ENCODE measurements at regions not wholly inside any gene's neighbourhood (a gene's known extent, or its start where the extent isn't known, plus 50 kb on each side); places are given as distances from the start of the nearest gene placed in this dataset.

- in situ Hi-C loops (cut with MboI; ENCODE audit: low pct_unique_long_range_greater_than_20kb in 2 of 9, low sequenced_read_pairs in 9 of 9, unreplicated experiment in 9 of 9): no loop called here
- WGBS, 10 experiments: 0 to 100% (median 26%) methylated on average over 1 to 2 of the region's 3 CpGs; no CpG with 5 or more reads in 4 of the 10 experiments
- ATAC-seq (replicated peaks in 6 of 8): no peak
These were observed 567.8 kb downstream of the EPHB1 start for GRCh38 chr3:135362889-135363288.

GRCh38 chr3:135364676-135365075, 569.6 kb downstream of the EPHB1 start:
- in situ Hi-C loops (cut with MboI; ENCODE audit: low pct_unique_long_range_greater_than_20kb in 2 of 9, low sequenced_read_pairs in 9 of 9, unreplicated experiment in 9 of 9): no loop called here
- Histone ChIP-seq H3K4me1 (replicated peaks in 1 of 2) (no peaks in the 10 kb centered on the region), H3K4me3 (no peak overlapping the region), H3K27ac (no peak overlapping the region)
- ATAC-seq (replicated peaks in 6 of 8): peak in 2 of 8 experiments; percentile 59 to 91

More at GRCh38 chr3:135362889-135363288, 567.8 kb downstream of the EPHB1 start:
- Histone ChIP-seq H3K4me1 (replicated peaks in 1 of 2) (no peaks in the 10 kb centered on the region), H3K4me3 (no peak overlapping the region), H3K27ac (no peak overlapping the region)

DNA sequence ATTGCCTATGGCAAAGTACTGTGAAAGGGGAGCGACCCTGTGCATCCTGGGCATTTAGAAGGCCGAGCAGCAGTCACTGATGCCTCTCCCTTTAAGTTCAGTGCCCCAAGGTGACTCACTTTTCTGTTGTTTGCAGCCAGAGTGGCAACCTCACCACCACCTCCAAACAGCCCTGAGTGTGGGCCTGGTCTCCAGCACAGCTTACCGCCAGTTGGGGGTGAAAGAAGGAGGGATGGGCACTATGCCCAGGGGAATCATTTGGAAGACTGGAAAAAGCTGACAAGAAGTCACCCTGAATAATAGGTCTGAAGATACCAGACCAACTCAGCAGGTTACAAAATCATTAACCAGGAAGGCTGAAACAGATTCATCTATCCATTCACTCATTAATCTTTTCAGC, 571.8 kb downstream of the EPHB1 start:
- in situ Hi-C loops (cut with MboI; ENCODE audit: low pct_unique_long_range_greater_than_20kb in 2 of 9, low sequenced_read_pairs in 9 of 9, unreplicated experiment in 9 of 9): no loop called here
- Histone ChIP-seq H3K4me3 (no peak overlapping the region), H3K4me1 (replicated peaks in 1 of 2) (no peaks in the 10 kb centered on the region), H3K27ac (no peak overlapping the region)
- no peak for ATAC-seq (replicated peaks in 6 of 8)
- 0 to 100% (median 89%) methylated on average over 1 to 3 of the region's 3 CpGs; no CpG with 5 or more reads in 4 of the 10 experiments for WGBS, 10 experiments

DNA sequence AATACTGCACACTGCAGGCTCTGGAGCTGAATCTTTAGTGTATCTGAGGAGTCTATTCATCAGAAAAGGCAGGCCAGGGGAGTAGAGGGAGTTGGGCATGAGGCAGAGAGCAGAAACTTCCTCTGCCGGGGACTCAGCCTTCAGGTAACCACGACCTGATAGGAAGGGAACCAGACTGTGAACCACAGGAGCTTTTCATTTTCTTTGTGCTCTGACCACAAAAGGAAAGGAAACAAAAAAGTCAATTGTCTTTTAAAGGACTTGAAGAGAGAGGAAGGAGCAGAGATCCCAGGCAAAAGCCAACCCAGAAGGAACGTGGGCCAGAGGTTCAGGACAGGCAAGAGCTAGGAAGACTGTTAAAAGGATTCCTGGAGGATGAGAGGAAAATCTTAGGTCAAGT, 573.3 kb downstream of the EPHB1 start:
- in situ Hi-C loops (cut with MboI; ENCODE audit: low pct_unique_long_range_greater_than_20kb in 2 of 9, low sequenced_read_pairs in 9 of 9, unreplicated experiment in 9 of 9): no loop called here
- Histone ChIP-seq H3K4me1 (replicated peaks in 1 of 2) (no peaks in the 10 kb centered on the region), H3K4me3 (no peak overlapping the region), H3K27ac (no peak overlapping the region)
- ATAC-seq (replicated peaks in 6 of 8): no peak
- WGBS, 10 experiments: 0 to 80% (median 21%) methylated on average over 1 to 3 of the region's 3 CpGs; no CpG with 5 or more reads in 2 of the 10 experiments

DNA sequence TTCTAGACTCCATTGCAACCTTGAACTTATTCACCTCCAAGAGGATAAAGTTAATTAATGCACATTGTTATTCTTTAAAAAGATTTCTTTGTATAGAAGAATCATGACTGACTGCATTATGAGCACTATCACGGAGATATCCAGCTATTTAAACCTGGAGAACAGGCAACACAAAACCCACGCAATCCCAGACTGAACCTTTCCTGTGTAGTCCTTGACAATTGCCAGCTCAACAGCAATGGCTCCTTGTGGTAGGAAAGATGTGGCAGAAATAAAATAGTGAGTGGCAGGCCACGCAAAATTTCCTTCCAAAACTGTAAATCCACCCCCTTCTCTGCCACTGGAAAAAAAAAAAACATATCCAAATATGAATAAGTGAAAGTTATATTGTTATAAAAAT, 573.7 kb downstream of the EPHB1 start:
- ATAC-seq (replicated peaks in 6 of 8): no peak
- Histone ChIP-seq H3K4me1 (replicated peaks in 1 of 2) (no peaks in the 10 kb centered on the region), H3K27ac (no peak overlapping the region), H3K4me3 (no peak overlapping the region)
- in situ Hi-C loops (cut with MboI; ENCODE audit: low pct_unique_long_range_greater_than_20kb in 2 of 9, low sequenced_read_pairs in 9 of 9, unreplicated experiment in 9 of 9): no loop called here
- WGBS, 10 experiments: 35 to 92% (median 72%) methylated on average over 1 to 3 of the region's 3 CpGs; no CpG with 5 or more reads in 2 of the 10 experiments

GRCh38 chr3:135374571-135374970, 579.5 kb downstream of the EPHB1 start:
- no peak for ATAC-seq (replicated peaks in 6 of 8)
- H3K27ac ChIP-seq: no peak overlapping the region
- in situ Hi-C loops (cut with MboI; ENCODE audit: low pct_unique_long_range_greater_than_20kb in 2 of 9, low sequenced_read_pairs in 9 of 9, unreplicated experiment in 9 of 9): no loop called here
- H3K4me1 ChIP-seq (replicated peaks in 1 of 2): peaks cover 0 to 3% of the 10 kb centered on the region in 2 donors
- H3K4me3 ChIP-seq: no peak overlapping the region
- 0 to 100% (median 68%) methylated on average over 1 to 3 of the region's 3 CpGs for WGBS, 10 experiments

GRCh38 chr3:135382188-135382587, 583.3 kb upstream of the PPP2R3A start:
- no peak overlapping the region for H3K27ac ChIP-seq
- no peak overlapping the region for H3K4me3 ChIP-seq
- peaks cover 25% of the 10 kb centered on the region in 2 donors for H3K4me1 ChIP-seq (replicated peaks in 1 of 2)
- peak in 5 of 8 experiments; percentile 86 to 97 (median 94) for ATAC-seq (replicated peaks in 6 of 8)
- WGBS, 10 experiments: 13 to 67% (median 20%) methylated on average over 1 to 3 of the region's 3 CpGs; no CpG with 5 or more reads in 4 of the 10 experiments
- in situ Hi-C loops (cut with MboI; ENCODE audit: low pct_unique_long_range_greater_than_20kb in 2 of 9, low sequenced_read_pairs in 9 of 9, unreplicated experiment in 9 of 9): no loop called here

- WGBS, 10 experiments: 0 to 80% (median 40%) methylated on average over 1 of the region's 3 CpGs; no CpG with 5 or more reads in 5 of the 10 experiments
- peak in 2 of 8 experiments; percentile 12 to 27 for ATAC-seq (replicated peaks in 6 of 8)
- peak overlapping the region in 1 of 2 donors; percentile 60 for H3K27ac ChIP-seq
- in situ Hi-C loops (cut with MboI; ENCODE audit: low pct_unique_long_range_greater_than_20kb in 2 of 9, low sequenced_read_pairs in 9 of 9, unreplicated experiment in 9 of 9): no loop called here
- H3K4me1 ChIP-seq (replicated peaks in 1 of 2): peaks cover 25% of the 10 kb centered on the region in 2 donors
- no peak overlapping the region for H3K4me3 ChIP-seq
These were observed 582.9 kb upstream of the PPP2R3A start for GRCh38 chr3:135382621-135383020.

- Histone ChIP-seq H3K4me3 (no peak overlapping the region), H3K4me1 (replicated peaks in 1 of 2) (peaks cover 25% of the 10 kb centered on the region in 2 donors), H3K27ac (no peak overlapping the region)
- in situ Hi-C loops (cut with MboI; ENCODE audit: low pct_unique_long_range_greater_than_20kb in 2 of 9, low sequenced_read_pairs in 9 of 9, unreplicated experiment in 9 of 9): no loop called here
- WGBS, 10 experiments: 5 to 77% (median 45%) methylated on average over 1 to 4 of the region's 6 CpGs; no CpG with 5 or more reads in 2 of the 10 experiments
- ATAC-seq (replicated peaks in 6 of 8): peak in 5 of 8 experiments; percentile 27 to 41 (median 38)
These were observed 582.2 kb upstream of the PPP2R3A start for GRCh38 chr3:135383301-135383700.

DNA sequence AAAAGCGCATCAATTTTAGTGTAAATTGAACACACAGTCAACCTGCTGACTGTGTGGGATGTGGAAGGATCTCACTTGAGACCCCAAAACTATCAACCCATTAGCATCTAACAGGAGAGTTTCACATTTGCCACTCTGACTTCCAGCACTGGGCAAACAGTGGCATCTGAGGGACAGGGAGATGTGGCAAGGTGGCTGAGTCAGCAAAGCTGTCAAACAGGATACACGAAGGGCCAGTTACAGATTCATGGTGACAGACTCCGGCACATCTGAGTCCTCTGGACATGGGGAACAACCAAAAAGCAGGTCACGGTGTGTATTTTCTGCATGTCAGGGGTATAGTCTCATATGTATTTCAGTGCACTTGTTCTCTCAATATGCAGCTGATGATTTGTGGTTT, 573.4 kb upstream of the PPP2R3A start:
- ATAC-seq (replicated peaks in 6 of 8): no peak
- no peak overlapping the region for H3K4me3 ChIP-seq
- no peaks in the 10 kb centered on the region for H3K4me1 ChIP-seq (replicated peaks in 1 of 2)
- H3K27ac ChIP-seq: no peak overlapping the region
- in situ Hi-C loops (cut with MboI; ENCODE audit: low pct_unique_long_range_greater_than_20kb in 2 of 9, low sequenced_read_pairs in 9 of 9, unreplicated experiment in 9 of 9): no loop called here
- 0 to 100% (median 86%) methylated on average over 1 to 4 of the region's 4 CpGs; no CpG with 5 or more reads in 3 of the 10 experiments for WGBS, 10 experiments

GRCh38 chr3:135393159-135393558, 572.4 kb upstream of the PPP2R3A start:
- no peak overlapping the region for H3K4me3 ChIP-seq
- in situ Hi-C loops (cut with MboI; ENCODE audit: low pct_unique_long_range_greater_than_20kb in 2 of 9, low sequenced_read_pairs in 9 of 9, unreplicated experiment in 9 of 9): no loop called here
- H3K27ac ChIP-seq: no peak overlapping the region
- 0 to 100% (median 85%) methylated on average over 1 to 3 of the region's 3 CpGs for WGBS, 10 experiments
- H3K4me1 ChIP-seq (replicated peaks in 1 of 2): no peaks in the 10 kb centered on the region
- ATAC-seq (replicated peaks in 6 of 8): no peak

- Histone ChIP-seq H3K4me3 (no peak overlapping the region), H3K27ac (no peak overlapping the region), H3K4me1 (replicated peaks in 1 of 2) (no peaks in the 10 kb centered on the region)
- 0 to 66% (median 22%) methylated on average over 1 to 4 of the region's 4 CpGs for WGBS, 10 experiments
- ATAC-seq (replicated peaks in 6 of 8): peak in 3 of 8 experiments; percentile 12 to 32 (median 22)
- in situ Hi-C loops (cut with MboI; ENCODE audit: low pct_unique_long_range_greater_than_20kb in 2 of 9, low sequenced_read_pairs in 9 of 9, unreplicated experiment in 9 of 9): no loop called here
These were observed 571.5 kb upstream of the PPP2R3A start for GRCh38 chr3:135393898-135394525.

DNA sequence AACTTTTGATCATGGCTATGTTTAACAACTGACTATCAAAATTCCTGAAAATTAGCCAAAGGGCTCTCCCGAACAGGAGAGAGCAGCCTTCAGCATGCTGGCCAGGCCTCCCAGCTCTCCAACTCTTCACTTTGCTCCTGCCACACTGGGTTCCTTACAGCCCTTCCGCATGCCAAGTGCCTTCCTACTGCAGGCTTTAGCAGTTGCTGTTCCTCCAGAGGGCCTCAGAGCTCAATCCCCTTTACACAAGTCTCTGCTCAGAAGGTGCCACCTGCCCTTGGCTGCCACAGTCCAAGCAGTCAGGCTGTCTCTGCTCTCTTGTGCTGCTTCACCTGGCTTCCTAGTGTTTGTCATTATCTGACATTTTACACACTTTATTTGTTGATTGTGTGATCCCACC, 553.1 kb upstream of the PPP2R3A start:
- H3K4me3 ChIP-seq: no peak overlapping the region
- H3K4me1 ChIP-seq (replicated peaks in 1 of 2): no peaks in the 10 kb centered on the region
- in situ Hi-C loops (cut with MboI; ENCODE audit: low pct_unique_long_range_greater_than_20kb in 2 of 9, low sequenced_read_pairs in 9 of 9, unreplicated experiment in 9 of 9): no loop called here
- no peak for ATAC-seq (replicated peaks in 6 of 8)
- 20 to 86% (median 57%) methylated on average over 1 to 2 of the region's 2 CpGs; no CpG with 5 or more reads in 3 of the 10 experiments for WGBS, 10 experiments
- no peak overlapping the region for H3K27ac ChIP-seq

GRCh38 chr3:135416182-135416581, 549.3 kb upstream of the PPP2R3A start:
- 0 to 100% (median 100%) methylated on average over 1 of the region's 2 CpGs; no CpG with 5 or more reads in 5 of the 10 experiments for WGBS, 10 experiments
- Histone ChIP-seq H3K4me3 (no peak overlapping the region), H3K27ac (no peak overlapping the region), H3K4me1 (replicated peaks in 1 of 2) (no peaks in the 10 kb centered on the region)
- ATAC-seq (replicated peaks in 6 of 8): peak in 1 of 8 experiments; percentile 83
- in situ Hi-C loops (cut with MboI; ENCODE audit: low pct_unique_long_range_greater_than_20kb in 2 of 9, low sequenced_read_pairs in 9 of 9, unreplicated experiment in 9 of 9): no loop called here

Measured in motor neuron (in vitro differentiated cells).